Stimulated activated memory B cell treated with anti-CD40 and anti-IgM and Interleukin-4, amounts not matched to agents 10 μg/mL and 1 μg/mL and 100 μg/mL, for 72 hours (primary cell): ENCODE measurements at regions not wholly inside any gene's neighbourhood (a gene's known extent, or its start where the extent isn't known, plus 50 kb on each side); places are given as distances from the start of the nearest gene placed in this dataset.

Experiments used
- ATAC-seq: fragments of 150-1000 bp; cut with Tn5 transposase; 2 replicates; pipeline ENCODE4 v1.10.0; 2021
- H3K27ac Mint-ChIP-seq: one replicate; pipeline ENCODE4 v1.8.0; 2022; ENCODE audit warnings: mild to moderate bottlenecking, mixed read lengths
- H3K27me3 Mint-ChIP-seq: one replicate; pipeline ENCODE4 v1.8.0; 2022; ENCODE audit warnings: mixed read lengths
- H3K36me3 Mint-ChIP-seq: one replicate; pipeline ENCODE4 v1.8.0; 2022; ENCODE audit warnings: mixed read lengths
- H3K4me1 Mint-ChIP-seq: one replicate; pipeline ENCODE4 v1.8.0; 2022; ENCODE audit warnings: mixed read lengths
- H3K4me3 Mint-ChIP-seq: one replicate; pipeline ENCODE4 v1.8.0; 2022; ENCODE audit warnings: mild to moderate bottlenecking, moderate library complexity, mixed read lengths
- H3K9me3 Mint-ChIP-seq: one replicate; pipeline ENCODE4 v1.8.0; 2022; ENCODE audit warnings: mixed read lengths

- ATAC-seq = peak; percentile 29
- H3K27me3 Mint-ChIP-seq = peaks cover 16% of the 10 kb centered on the region
- H3K27ac Mint-ChIP-seq = no peak overlapping the region
- H3K4me1 Mint-ChIP-seq = no peaks in the 10 kb centered on the region
- H3K36me3 Mint-ChIP-seq = peaks cover 6% of the 10 kb centered on the region
- H3K4me3 Mint-ChIP-seq = no peak overlapping the region
- H3K9me3 Mint-ChIP-seq = peaks cover 6% of the 10 kb centered on the region
Measured at GRCh38 chr5:133731951-133732350, 119.6 kb upstream of the FSTL4 start.

GRCh38 chr5:133730866-133731265 lies 118.5 kb upstream of the FSTL4 start:
- peaks cover 6% of the 10 kb centered on the region for H3K9me3 Mint-ChIP-seq
- no peak overlapping the region for H3K4me3 Mint-ChIP-seq
- ATAC-seq = no peak
- peaks cover 6% of the 10 kb centered on the region for H3K36me3 Mint-ChIP-seq
- H3K27me3 Mint-ChIP-seq = peaks cover 23% of the 10 kb centered on the region
- H3K4me1 Mint-ChIP-seq = no peaks in the 10 kb centered on the region
- H3K27ac Mint-ChIP-seq = no peak overlapping the region

- peaks cover 26% of the 10 kb centered on the region for H3K27me3 Mint-ChIP-seq
- no peak overlapping the region for H3K4me3 Mint-ChIP-seq
- H3K9me3 Mint-ChIP-seq = peaks cover 6% of the 10 kb centered on the region
- H3K27ac Mint-ChIP-seq = no peak overlapping the region
- no peak for ATAC-seq
- no peaks in the 10 kb centered on the region for H3K4me1 Mint-ChIP-seq
- peaks cover 6% of the 10 kb centered on the region for H3K36me3 Mint-ChIP-seq
Measured at GRCh38 chr5:133730346-133730745, 118.0 kb upstream of the FSTL4 start.

GRCh38 chr5:133729800-133730199 lies 117.5 kb upstream of the FSTL4 start:
- H3K27me3 Mint-ChIP-seq = peaks cover 26% of the 10 kb centered on the region
- peaks cover 6% of the 10 kb centered on the region for H3K9me3 Mint-ChIP-seq
- no peak overlapping the region for H3K4me3 Mint-ChIP-seq
- H3K27ac Mint-ChIP-seq = no peak overlapping the region
- no peak for ATAC-seq
- no peaks in the 10 kb centered on the region for H3K4me1 Mint-ChIP-seq
- peaks cover 6% of the 10 kb centered on the region for H3K36me3 Mint-ChIP-seq

GRCh38 chr5:133728475-133728874 lies 116.1 kb upstream of the FSTL4 start:
- H3K4me1 Mint-ChIP-seq = no peaks in the 10 kb centered on the region
- H3K9me3 Mint-ChIP-seq = peaks cover 6% of the 10 kb centered on the region
- no peak overlapping the region for H3K4me3 Mint-ChIP-seq
- no peak overlapping the region for H3K27ac Mint-ChIP-seq
- peaks cover 6% of the 10 kb centered on the region for H3K36me3 Mint-ChIP-seq
- peaks cover 26% of the 10 kb centered on the region for H3K27me3 Mint-ChIP-seq
- no peak for ATAC-seq

- Mint-ChIP-seq H3K9me3 (peaks cover 7% of the 10 kb centered on the region), H3K4me3 (no peak overlapping the region), H3K36me3 (peaks cover 6% of the 10 kb centered on the region), H3K4me1 (no peaks in the 10 kb centered on the region), H3K27me3 (peaks cover 22% of the 10 kb centered on the region), H3K27ac (no peak overlapping the region)
- ATAC-seq = no peak
Measured at GRCh38 chr5:133727636-133728035, 115.3 kb upstream of the FSTL4 start.

- no peaks in the 10 kb centered on the region for H3K4me1 Mint-ChIP-seq
- ATAC-seq = no peak
- peaks cover 18% of the 10 kb centered on the region for H3K9me3 Mint-ChIP-seq
- no peak overlapping the region for H3K4me3 Mint-ChIP-seq
- no peak overlapping the region for H3K27ac Mint-ChIP-seq
- H3K27me3 Mint-ChIP-seq = peaks cover 10% of the 10 kb centered on the region
- H3K36me3 Mint-ChIP-seq = peaks cover 13% of the 10 kb centered on the region
Measured at GRCh38 chr5:133723651-133724366, 111.5 kb upstream of the FSTL4 start.

- peaks cover 13% of the 10 kb centered on the region for H3K36me3 Mint-ChIP-seq
- peaks cover 18% of the 10 kb centered on the region for H3K9me3 Mint-ChIP-seq
- no peak overlapping the region for H3K27ac Mint-ChIP-seq
- no peak for ATAC-seq
- H3K4me1 Mint-ChIP-seq = no peaks in the 10 kb centered on the region
- H3K27me3 Mint-ChIP-seq = peaks cover 15% of the 10 kb centered on the region
- no peak overlapping the region for H3K4me3 Mint-ChIP-seq
Measured at GRCh38 chr5:133723126-133723525, 110.8 kb upstream of the FSTL4 start.

GRCh38 chr5:133721365-133721764 lies 109.0 kb upstream of the FSTL4 start:
- Mint-ChIP-seq H3K27ac (no peak overlapping the region), H3K9me3 (peaks cover 18% of the 10 kb centered on the region), H3K27me3 (peaks cover 23% of the 10 kb centered on the region), H3K4me3 (no peak overlapping the region), H3K36me3 (peaks cover 13% of the 10 kb centered on the region), H3K4me1 (no peaks in the 10 kb centered on the region)
- ATAC-seq = no peak

GRCh38 chr5:133718457-133718856 lies 106.1 kb upstream of the FSTL4 start:
- peaks cover 18% of the 10 kb centered on the region for H3K9me3 Mint-ChIP-seq
- H3K4me3 Mint-ChIP-seq = no peak overlapping the region
- H3K36me3 Mint-ChIP-seq = peaks cover 13% of the 10 kb centered on the region
- no peak for ATAC-seq
- peaks cover 16% of the 10 kb centered on the region for H3K27me3 Mint-ChIP-seq
- no peaks in the 10 kb centered on the region for H3K4me1 Mint-ChIP-seq
- H3K27ac Mint-ChIP-seq = no peak overlapping the region

GRCh38 chr5:133716532-133717183 lies 104.3 kb upstream of the FSTL4 start:
- Mint-ChIP-seq H3K4me1 (no peaks in the 10 kb centered on the region), H3K27ac (no peak overlapping the region), H3K27me3 (peaks cover 16% of the 10 kb centered on the region), H3K36me3 (peaks cover 9% of the 10 kb centered on the region), H3K4me3 (no peak overlapping the region), H3K9me3 (peaks cover 9% of the 10 kb centered on the region)
- no peak for ATAC-seq

- H3K4me3 Mint-ChIP-seq = no peak overlapping the region
- H3K36me3 Mint-ChIP-seq = peaks cover 3% of the 10 kb centered on the region
- no peak for ATAC-seq
- peaks cover 2% of the 10 kb centered on the region for H3K9me3 Mint-ChIP-seq
- peaks cover 16% of the 10 kb centered on the region for H3K27me3 Mint-ChIP-seq
- H3K27ac Mint-ChIP-seq = no peak overlapping the region
- H3K4me1 Mint-ChIP-seq = no peaks in the 10 kb centered on the region
Measured at GRCh38 chr5:133715616-133716015, 103.3 kb upstream of the FSTL4 start.

- ATAC-seq = no peak
- Mint-ChIP-seq H3K36me3 (no peaks in the 10 kb centered on the region), H3K9me3 (no peaks in the 10 kb centered on the region), H3K27ac (no peak overlapping the region), H3K4me3 (no peak overlapping the region), H3K27me3 (peaks cover 16% of the 10 kb centered on the region), H3K4me1 (no peaks in the 10 kb centered on the region)
Measured at GRCh38 chr5:133715216-133715615, 102.9 kb upstream of the FSTL4 start.

GRCh38 chr5:133714161-133714915 lies 102.0 kb upstream of the FSTL4 start:
- no peaks in the 10 kb centered on the region for H3K36me3 Mint-ChIP-seq
- H3K27ac Mint-ChIP-seq = no peak overlapping the region

GRCh38 chr5:133713751-133714150 lies 101.4 kb upstream of the FSTL4 start:
- ATAC-seq = no peak
- H3K9me3 Mint-ChIP-seq = no peaks in the 10 kb centered on the region
- no peaks in the 10 kb centered on the region for H3K36me3 Mint-ChIP-seq
- H3K27me3 Mint-ChIP-seq = peaks cover 16% of the 10 kb centered on the region
- no peaks in the 10 kb centered on the region for H3K4me1 Mint-ChIP-seq
- no peak overlapping the region for H3K4me3 Mint-ChIP-seq
- H3K27ac Mint-ChIP-seq = no peak overlapping the region

More at GRCh38 chr5:133714161-133714915, 102.0 kb upstream of the FSTL4 start:
- Mint-ChIP-seq H3K4me1 (no peaks in the 10 kb centered on the region), H3K9me3 (no peaks in the 10 kb centered on the region), H3K4me3 (no peak overlapping the region), H3K27me3 (peaks cover 16% of the 10 kb centered on the region)
- ATAC-seq = peak; percentile 42
